ENCODE measurements at regions not wholly inside any gene's neighbourhood (a gene's known extent, or its start where the extent isn't known, plus 50 kb on each side); places are given as distances from the start of the nearest gene placed in this dataset.

GRCh38 chr9:120091206-120091605 is 488.8 kb downstream of the CDK5RAP2 start:
- intact Hi-C loops (cut with micrococcal nuclease): no loop called here
- ChIA-PET CTCF (no interaction called here), POLR2A (no interaction called here)
- DNase-seq: no peak
- Mint-ChIP-seq H3K4me3 (no peak overlapping the region), H3K4me1 (no peaks in the 10 kb centered on the region), H3K27me3 (peaks cover 8% of the 10 kb centered on the region), H3K9me3 (ENCODE audit: insufficient read depth) (no peaks in the 10 kb centered on the region), H3K27ac (no peak overlapping the region)
- Histone ChIP-seq H3K79me2 (ENCODE audit: control insufficient read depth, insufficient read depth, low read length) (no peaks in the 10 kb centered on the region), H3K4me1 (ENCODE audit: control insufficient read depth in 2 of 2, insufficient read depth in 2 of 2, low read length in 2 of 2) (no peaks in the 10 kb centered on the region), H2AFZ (ENCODE audit: insufficient read depth, low read depth, low read length, poor library complexity, severe bottlenecking) (no peak overlapping the region), H3K36me3 (replicated peaks in 1 of 2; ENCODE audit: control extremely low read depth in 1 of 2, control insufficient read depth in 1 of 2, extremely low read depth in 1 of 2, insufficient read depth in 2 of 2, low read length in 1 of 2) (no peaks in the 10 kb centered on the region), H3K27ac (ENCODE audit: low read length in 2 of 2) (no peak overlapping the region), H4K20me1 (ENCODE audit: control insufficient read depth, insufficient read depth, low read length, poor library complexity, severe bottlenecking) (no peaks in the 10 kb centered on the region), H3K4me2 (replicated peaks; ENCODE audit: low read depth, low read length, poor library complexity, severe bottlenecking) (no peak overlapping the region), H3K9me3 (ENCODE audit: control extremely low read depth in 1 of 3, control insufficient read depth in 2 of 3, insufficient read depth in 1 of 3, low read length in 2 of 3) (peaks cover 0 to 7% (median 0%) of the 10 kb centered on the region in 3 donors), H3K27me3 (replicated peaks in 1 of 4; ENCODE audit: control extremely low read depth in 1 of 4, control insufficient read depth in 3 of 4, insufficient read depth in 4 of 4, low read length in 3 of 4) (peaks cover 0 to 3% (median 0%) of the 10 kb centered on the region in 4 experiments), H3K4me3 (ENCODE audit: control extremely low read depth in 1 of 5, extremely low read depth in 1 of 5, insufficient read depth in 1 of 5, low read depth in 2 of 5, low read length in 4 of 5) (no peak overlapping the region), H3K9ac (ENCODE audit: low read length) (no peak overlapping the region)
- 70% methylated on average over 2 of the region's 3 CpGs for WGBS (ENCODE audit: insufficient coverage)
- ATAC-seq (ENCODE audit: low read depth): no peak
- TF ChIP-seq, protein P1, sequence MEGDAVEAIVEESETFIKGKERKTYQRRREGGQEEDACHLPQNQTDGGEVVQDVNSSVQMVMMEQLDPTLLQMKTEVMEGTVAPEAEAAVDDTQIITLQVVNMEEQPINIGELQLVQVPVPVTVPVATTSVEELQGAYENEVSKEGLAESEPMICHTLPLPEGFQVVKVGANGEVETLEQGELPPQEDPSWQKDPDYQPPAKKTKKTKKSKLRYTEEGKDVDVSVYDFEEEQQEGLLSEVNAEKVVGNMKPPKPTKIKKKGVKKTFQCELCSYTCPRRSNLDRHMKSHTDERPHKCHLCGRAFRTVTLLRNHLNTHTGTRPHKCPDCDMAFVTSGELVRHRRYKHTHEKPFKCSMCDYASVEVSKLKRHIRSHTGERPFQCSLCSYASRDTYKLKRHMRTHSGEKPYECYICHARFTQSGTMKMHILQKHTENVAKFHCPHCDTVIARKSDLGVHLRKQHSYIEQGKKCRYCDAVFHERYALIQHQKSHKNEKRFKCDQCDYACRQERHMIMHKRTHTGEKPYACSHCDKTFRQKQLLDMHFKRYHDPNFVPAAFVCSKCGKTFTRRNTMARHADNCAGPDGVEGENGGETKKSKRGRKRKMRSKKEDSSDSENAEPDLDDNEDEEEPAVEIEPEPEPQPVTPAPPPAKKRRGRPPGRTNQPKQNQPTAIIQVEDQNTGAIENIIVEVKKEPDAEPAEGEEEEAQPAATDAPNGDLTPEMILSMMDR (IDR thresholded peaks at IDR 0.05): no peak
- no peak for TF ChIP-seq EZH2 (IDR thresholded peaks at IDR 0.05; ENCODE audit: borderline replicate concordance, insufficient read depth, low read depth, low read length, poor library complexity, severe bottlenecking)

DNA sequence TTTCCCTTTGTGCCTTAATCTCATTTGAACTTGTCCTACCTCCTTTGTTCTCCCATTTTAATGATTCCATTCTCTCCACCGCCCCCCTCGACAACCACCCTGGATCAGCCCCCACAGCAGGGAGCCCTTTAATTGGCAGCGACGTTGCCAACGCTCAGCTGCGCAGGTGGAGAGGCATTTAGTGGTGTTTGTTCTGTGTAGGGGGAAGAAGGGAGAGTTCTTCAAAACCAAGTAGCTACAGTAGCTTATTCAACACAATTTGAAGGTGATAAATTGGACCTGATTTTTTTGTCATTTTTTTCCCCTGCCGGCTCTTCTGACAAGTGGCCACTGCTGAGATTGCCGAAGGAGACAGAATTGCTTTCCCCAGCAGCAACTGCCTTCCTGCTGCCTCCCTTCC is 499.1 kb downstream of the CDK5RAP2 start:
- TF ChIP-seq, protein P1 (IDR thresholded peaks at IDR 0.05): no peak
- no peak for TF ChIP-seq EZH2 (IDR thresholded peaks at IDR 0.05; ENCODE audit: borderline replicate concordance, insufficient read depth, low read depth, low read length, poor library complexity, severe bottlenecking)
- peaks cover 0 to 9% (median 0%) of the 10 kb centered on the region in 3 donors for H3K9me3 ChIP-seq (ENCODE audit: control extremely low read depth in 1 of 3, control insufficient read depth in 2 of 3, insufficient read depth in 1 of 3, low read length in 2 of 3)
- no peak overlapping the region for H3K27ac Mint-ChIP-seq
- H3K4me2 ChIP-seq (replicated peaks; ENCODE audit: low read depth, low read length, poor library complexity, severe bottlenecking): no peak overlapping the region
- no peaks in the 10 kb centered on the region for H3K79me2 ChIP-seq (ENCODE audit: control insufficient read depth, insufficient read depth, low read length)
- H3K4me3 ChIP-seq (ENCODE audit: control extremely low read depth in 1 of 5, extremely low read depth in 1 of 5, insufficient read depth in 1 of 5, low read depth in 2 of 5, low read length in 4 of 5): no peak overlapping the region
- CTCF ChIA-PET: no interaction called here
- H3K27ac ChIP-seq (ENCODE audit: low read length in 2 of 2): no peak overlapping the region
- peaks cover 16% of the 10 kb centered on the region for H3K9me3 Mint-ChIP-seq (ENCODE audit: insufficient read depth)
- no peak overlapping the region for H3K9ac ChIP-seq (ENCODE audit: low read length)
- DNase-seq: no peak
- no peak overlapping the region for H3K4me3 Mint-ChIP-seq
- no peaks in the 10 kb centered on the region for H3K4me1 ChIP-seq (ENCODE audit: control insufficient read depth in 2 of 2, insufficient read depth in 2 of 2, low read length in 2 of 2)
- POLR2A ChIA-PET: no interaction called here
- H3K27me3 ChIP-seq (replicated peaks in 1 of 4; ENCODE audit: control extremely low read depth in 1 of 4, control insufficient read depth in 3 of 4, insufficient read depth in 4 of 4, low read length in 3 of 4): no peaks in the 10 kb centered on the region
- H4K20me1 ChIP-seq (ENCODE audit: control insufficient read depth, insufficient read depth, low read length, poor library complexity, severe bottlenecking): no peaks in the 10 kb centered on the region
- intact Hi-C loops (cut with micrococcal nuclease): no loop called here
- ATAC-seq (ENCODE audit: low read depth): no peak
- H3K27me3 Mint-ChIP-seq: peaks cover 9% of the 10 kb centered on the region
- 26% methylated on average over 2 of the region's 8 CpGs for WGBS (ENCODE audit: insufficient coverage)
- no peaks in the 10 kb centered on the region for H3K4me1 Mint-ChIP-seq
- no peak overlapping the region for H2AFZ ChIP-seq (ENCODE audit: insufficient read depth, low read depth, low read length, poor library complexity, severe bottlenecking)
- no peaks in the 10 kb centered on the region for H3K36me3 ChIP-seq (replicated peaks in 1 of 2; ENCODE audit: control extremely low read depth in 1 of 2, control insufficient read depth in 1 of 2, extremely low read depth in 1 of 2, insufficient read depth in 2 of 2, low read length in 1 of 2)
